Endothelial cell of umbilical vein (primary cell): ENCODE measurements at regions not wholly inside any gene's neighbourhood (a gene's known extent, or its start where the extent isn't known, plus 50 kb on each side); places are given as distances from the start of the nearest gene placed in this dataset.

Source experiments
- CTCF ChIP-seq, 2 donors: IDR thresholded peaks; 1 replicate in 1 of 2; 2 replicates in 1 of 2; pipeline ENCODE4 v1.5.1; 2011; ENCODE audit warnings: low read length in 2 of 2, mild to moderate bottlenecking in 2 of 2, moderate library complexity in 2 of 2, control low read depth in 1 of 2, inconsistent platforms in 1 of 2, low read depth in 1 of 2; ENCODE audit not compliant: insufficient read depth in 1 of 2; ENCODE audit errors: extremely low read depth in 1 of 2
- MAX ChIP-seq: IDR thresholded peaks from 2 replicates; pipeline ENCODE4 v1.6.1; 2011; ENCODE audit not compliant: insufficient read depth, insufficient read length

GRCh38 chr1:173353350-173353749 is 123.8 kb upstream of the PRDX6 start:
- TF ChIP-seq CTCF (IDR thresholded peaks at IDR 0.05; ENCODE audit: extremely low read depth in 1 of 2, insufficient read depth in 1 of 2, low read depth in 1 of 2, low read length in 2 of 2), result no peak
- TF ChIP-seq MAX, result no peak
